ENCODE measurements at regions not wholly inside any gene's neighbourhood (a gene's known extent, or its start where the extent isn't known, plus 50 kb on each side); places are given as distances from the start of the nearest gene placed in this dataset.

DNA sequence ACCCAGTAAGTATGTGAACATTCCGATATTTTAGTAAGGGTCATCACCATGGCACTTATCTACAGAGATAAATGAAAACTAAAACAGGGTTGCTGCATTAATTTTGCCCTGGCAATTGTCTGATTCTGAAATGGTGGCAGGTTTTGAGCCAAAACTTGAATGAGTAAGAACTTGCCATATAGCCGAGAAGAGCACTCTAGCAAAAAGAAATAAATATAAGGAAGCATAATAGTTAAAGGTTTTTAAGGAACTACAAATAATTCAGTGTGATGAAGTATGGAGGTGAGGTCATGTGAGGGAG lies 68.5 kb upstream of the BTN3A2 start:
- TF ChIP-seq POLR2A (IDR thresholded peaks at IDR 0.05; ENCODE audit: low read length), result no peak
- no peak for TF ChIP-seq RFX5 (IDR thresholded peaks at IDR 0.05)
- TF ChIP-seq, protein P1, sequence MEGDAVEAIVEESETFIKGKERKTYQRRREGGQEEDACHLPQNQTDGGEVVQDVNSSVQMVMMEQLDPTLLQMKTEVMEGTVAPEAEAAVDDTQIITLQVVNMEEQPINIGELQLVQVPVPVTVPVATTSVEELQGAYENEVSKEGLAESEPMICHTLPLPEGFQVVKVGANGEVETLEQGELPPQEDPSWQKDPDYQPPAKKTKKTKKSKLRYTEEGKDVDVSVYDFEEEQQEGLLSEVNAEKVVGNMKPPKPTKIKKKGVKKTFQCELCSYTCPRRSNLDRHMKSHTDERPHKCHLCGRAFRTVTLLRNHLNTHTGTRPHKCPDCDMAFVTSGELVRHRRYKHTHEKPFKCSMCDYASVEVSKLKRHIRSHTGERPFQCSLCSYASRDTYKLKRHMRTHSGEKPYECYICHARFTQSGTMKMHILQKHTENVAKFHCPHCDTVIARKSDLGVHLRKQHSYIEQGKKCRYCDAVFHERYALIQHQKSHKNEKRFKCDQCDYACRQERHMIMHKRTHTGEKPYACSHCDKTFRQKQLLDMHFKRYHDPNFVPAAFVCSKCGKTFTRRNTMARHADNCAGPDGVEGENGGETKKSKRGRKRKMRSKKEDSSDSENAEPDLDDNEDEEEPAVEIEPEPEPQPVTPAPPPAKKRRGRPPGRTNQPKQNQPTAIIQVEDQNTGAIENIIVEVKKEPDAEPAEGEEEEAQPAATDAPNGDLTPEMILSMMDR (IDR thresholded peaks at IDR 0.05), result no peak
- TF ChIP-seq KDM1A (IDR thresholded peaks at IDR 0.05; ENCODE audit: low read depth), result no peak
- TF ChIP-seq POLR2AphosphoS2 (conservative IDR thresholded peaks at IDR 0.05; ENCODE audit: low read length), result no peak

All from A549 (cell line).